ENCODE measurements at regions not wholly inside any gene's neighbourhood (a gene's known extent, or its start where the extent isn't known, plus 50 kb on each side); places are given as distances from the start of the nearest gene placed in this dataset.

DNA sequence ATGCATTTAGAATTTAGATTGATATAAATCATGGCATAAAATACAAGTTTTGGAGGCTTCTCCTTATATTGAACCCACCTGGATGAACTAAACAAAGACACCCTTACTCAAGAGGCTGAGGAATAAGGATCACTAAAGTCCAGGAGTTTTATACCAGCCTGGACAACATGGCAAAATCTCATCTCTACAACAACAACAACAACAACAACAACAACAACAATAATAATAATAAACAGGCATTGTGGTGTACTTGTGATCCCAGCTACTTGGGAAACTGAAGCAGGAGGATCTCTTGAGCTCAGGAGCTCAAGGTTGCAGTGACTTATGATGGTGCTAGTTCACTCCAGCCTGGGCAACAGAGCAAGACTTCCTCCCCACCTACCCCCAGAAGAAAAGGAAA lies 558.0 kb downstream of the TOX3 start:
- TF ChIP-seq, protein P1, sequence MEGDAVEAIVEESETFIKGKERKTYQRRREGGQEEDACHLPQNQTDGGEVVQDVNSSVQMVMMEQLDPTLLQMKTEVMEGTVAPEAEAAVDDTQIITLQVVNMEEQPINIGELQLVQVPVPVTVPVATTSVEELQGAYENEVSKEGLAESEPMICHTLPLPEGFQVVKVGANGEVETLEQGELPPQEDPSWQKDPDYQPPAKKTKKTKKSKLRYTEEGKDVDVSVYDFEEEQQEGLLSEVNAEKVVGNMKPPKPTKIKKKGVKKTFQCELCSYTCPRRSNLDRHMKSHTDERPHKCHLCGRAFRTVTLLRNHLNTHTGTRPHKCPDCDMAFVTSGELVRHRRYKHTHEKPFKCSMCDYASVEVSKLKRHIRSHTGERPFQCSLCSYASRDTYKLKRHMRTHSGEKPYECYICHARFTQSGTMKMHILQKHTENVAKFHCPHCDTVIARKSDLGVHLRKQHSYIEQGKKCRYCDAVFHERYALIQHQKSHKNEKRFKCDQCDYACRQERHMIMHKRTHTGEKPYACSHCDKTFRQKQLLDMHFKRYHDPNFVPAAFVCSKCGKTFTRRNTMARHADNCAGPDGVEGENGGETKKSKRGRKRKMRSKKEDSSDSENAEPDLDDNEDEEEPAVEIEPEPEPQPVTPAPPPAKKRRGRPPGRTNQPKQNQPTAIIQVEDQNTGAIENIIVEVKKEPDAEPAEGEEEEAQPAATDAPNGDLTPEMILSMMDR (IDR thresholded peaks at IDR 0.05; ENCODE audit: low read depth, low read length): no peak
- no peak for TF ChIP-seq EZH2phosphoT487 (IDR thresholded peaks at IDR 0.05; ENCODE audit: low read depth)
- Histone ChIP-seq H3K36me3 (replicated peaks; ENCODE audit: low read depth, low read length) (no peaks in the 10 kb centered on the region), H3K4me2 (ENCODE audit: low read length) (no peak overlapping the region), H3K27ac (ENCODE audit: low read length) (no peak overlapping the region), H2AFZ (ENCODE audit: low read depth, low read length) (no peak overlapping the region), H3K4me1 (ENCODE audit: low read length) (no peaks in the 10 kb centered on the region), H3K4me3 (ENCODE audit: low read length) (no peak overlapping the region), H3K79me2 (ENCODE audit: low read length) (no peaks in the 10 kb centered on the region), H3K9ac (ENCODE audit: low read length) (no peak overlapping the region), H3K27me3 (ENCODE audit: low read depth, low read length) (no peaks in the 10 kb centered on the region), H4K20me1 (ENCODE audit: insufficient read depth, low read length) (no peaks in the 10 kb centered on the region), H3K9me3 (ENCODE audit: insufficient read depth, low read length) (no peaks in the 10 kb centered on the region)

DNA sequence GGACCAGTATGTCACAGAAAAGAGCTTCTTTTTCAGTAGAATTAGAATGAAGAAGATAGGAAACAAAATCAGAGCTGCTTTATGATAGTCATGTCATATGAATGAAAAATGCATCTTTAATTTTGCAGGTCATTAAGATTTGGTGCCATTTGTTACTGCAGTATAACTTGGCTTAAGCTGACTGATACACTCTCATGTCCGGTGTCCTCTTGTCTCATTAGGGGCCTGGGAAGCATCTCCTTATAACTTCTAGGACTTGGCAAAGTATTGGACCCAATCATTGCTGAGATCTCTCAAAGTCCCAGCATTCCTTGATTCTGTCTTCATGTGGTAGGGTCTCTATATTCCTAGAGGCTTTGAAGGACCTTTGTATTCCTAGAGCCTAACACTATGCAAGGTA lies 559.4 kb downstream of the TOX3 start:
- H3K27me3 ChIP-seq (ENCODE audit: low read depth, low read length): no peaks in the 10 kb centered on the region
- no peak overlapping the region for H3K27ac ChIP-seq (ENCODE audit: low read length)
- TF ChIP-seq, protein P1 (IDR thresholded peaks at IDR 0.05; ENCODE audit: low read depth, low read length): no peak
- no peak for TF ChIP-seq EZH2phosphoT487 (IDR thresholded peaks at IDR 0.05; ENCODE audit: low read depth)
- H3K79me2 ChIP-seq (ENCODE audit: low read length): no peaks in the 10 kb centered on the region
- H4K20me1 ChIP-seq (ENCODE audit: insufficient read depth, low read length): no peaks in the 10 kb centered on the region
- no peaks in the 10 kb centered on the region for H3K4me1 ChIP-seq (ENCODE audit: low read length)
- no peak overlapping the region for H2AFZ ChIP-seq (ENCODE audit: low read depth, low read length)
- H3K9ac ChIP-seq (ENCODE audit: low read length): no peak overlapping the region
- no peak overlapping the region for H3K4me3 ChIP-seq (ENCODE audit: low read length)
- no peaks in the 10 kb centered on the region for H3K9me3 ChIP-seq (ENCODE audit: insufficient read depth, low read length)
- no peaks in the 10 kb centered on the region for H3K36me3 ChIP-seq (replicated peaks; ENCODE audit: low read depth, low read length)
- H3K4me2 ChIP-seq (ENCODE audit: low read length): no peak overlapping the region

DNA sequence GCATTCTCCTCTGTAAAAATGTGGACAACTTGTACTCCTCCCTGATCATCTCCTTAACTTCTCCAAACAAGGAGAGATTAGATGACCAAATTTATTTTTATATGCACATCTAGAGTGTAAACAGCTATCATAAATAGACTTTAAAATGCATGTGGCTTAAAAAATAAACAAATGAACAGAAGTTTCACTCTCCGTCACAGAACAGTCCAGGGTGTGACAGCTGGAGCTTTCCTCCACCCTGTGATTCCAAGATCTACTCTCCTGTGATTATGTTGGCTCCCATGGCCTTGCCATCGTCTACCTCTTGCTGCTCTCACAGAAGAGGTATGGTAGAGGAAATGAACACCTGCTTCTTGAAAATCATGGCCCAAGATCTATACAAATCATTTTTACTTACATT lies 560.2 kb downstream of the TOX3 start:
- no peaks in the 10 kb centered on the region for H3K4me1 ChIP-seq (ENCODE audit: low read length)
- H3K4me2 ChIP-seq (ENCODE audit: low read length): no peak overlapping the region
- no peak overlapping the region for H3K27ac ChIP-seq (ENCODE audit: low read length)
- no peaks in the 10 kb centered on the region for H3K79me2 ChIP-seq (ENCODE audit: low read length)
- no peak overlapping the region for H2AFZ ChIP-seq (ENCODE audit: low read depth, low read length)
- H3K9ac ChIP-seq (ENCODE audit: low read length): no peak overlapping the region
- TF ChIP-seq EZH2phosphoT487 (IDR thresholded peaks at IDR 0.05; ENCODE audit: low read depth): no peak
- TF ChIP-seq, protein P1 (IDR thresholded peaks at IDR 0.05; ENCODE audit: low read depth, low read length): no peak
- H3K9me3 ChIP-seq (ENCODE audit: insufficient read depth, low read length): no peaks in the 10 kb centered on the region
- no peaks in the 10 kb centered on the region for H3K27me3 ChIP-seq (ENCODE audit: low read depth, low read length)
- no peaks in the 10 kb centered on the region for H4K20me1 ChIP-seq (ENCODE audit: insufficient read depth, low read length)
- no peak overlapping the region for H3K4me3 ChIP-seq (ENCODE audit: low read length)
- no peaks in the 10 kb centered on the region for H3K36me3 ChIP-seq (replicated peaks; ENCODE audit: low read depth, low read length)

DNA sequence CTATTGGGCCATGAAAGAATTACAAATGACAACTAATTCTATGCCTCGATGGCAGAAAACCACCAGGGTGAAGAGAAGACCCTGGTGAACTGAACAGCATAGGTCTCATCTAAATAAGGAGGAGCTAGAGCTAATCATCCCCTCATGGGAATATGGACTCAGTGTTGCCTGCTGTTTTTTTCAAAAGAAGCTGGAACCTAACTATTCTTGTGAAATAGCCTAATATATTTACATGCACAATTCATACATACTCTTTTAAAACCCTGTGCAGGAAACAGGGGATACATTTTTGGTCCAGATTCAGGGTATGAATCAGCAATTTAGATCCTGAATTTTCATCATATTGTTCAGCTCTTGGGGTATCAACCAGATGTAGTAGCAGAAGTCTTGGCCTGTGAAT lies 560.6 kb downstream of the TOX3 start:
- Histone ChIP-seq H3K4me1 (ENCODE audit: low read length) (no peaks in the 10 kb centered on the region), H3K27ac (ENCODE audit: low read length) (no peak overlapping the region), H4K20me1 (ENCODE audit: insufficient read depth, low read length) (no peaks in the 10 kb centered on the region), H3K79me2 (ENCODE audit: low read length) (no peaks in the 10 kb centered on the region), H3K9me3 (ENCODE audit: insufficient read depth, low read length) (no peaks in the 10 kb centered on the region), H3K4me3 (ENCODE audit: low read length) (no peak overlapping the region), H2AFZ (ENCODE audit: low read depth, low read length) (no peak overlapping the region), H3K27me3 (ENCODE audit: low read depth, low read length) (no peaks in the 10 kb centered on the region), H3K36me3 (replicated peaks; ENCODE audit: low read depth, low read length) (no peaks in the 10 kb centered on the region), H3K4me2 (ENCODE audit: low read length) (no peak overlapping the region), H3K9ac (ENCODE audit: low read length) (no peak overlapping the region)
- TF ChIP-seq EZH2phosphoT487 (IDR thresholded peaks at IDR 0.05; ENCODE audit: low read depth): no peak
- TF ChIP-seq, protein P1 (IDR thresholded peaks at IDR 0.05; ENCODE audit: low read depth, low read length): no peak
